KMS-11 (cell line): ENCODE measurements at regions not wholly inside any gene's neighbourhood (a gene's known extent, or its start where the extent isn't known, plus 50 kb on each side); places are given as distances from the start of the nearest gene placed in this dataset.

Source experiments
- H2AFZ ChIP-seq: fragments of 200-600 bp; sonication (generic); 2 replicates; pipeline ENCODE4 v1.6.1; 2016; ENCODE audit warnings: antibody characterized with exemption, mixed run types, low read depth
- H3K27ac ChIP-seq: fragments of 200-600 bp; sonication (generic); 2 replicates; pipeline ENCODE4 v1.6.1; 2016; ENCODE audit warnings: mild to moderate bottlenecking, mixed run types
- H3K27me3 ChIP-seq: fragments of 200-600 bp; sonication (generic); 2 replicates; pipeline ENCODE4 v1.6.1; 2017; ENCODE audit warnings: mild to moderate bottlenecking, low read depth, mixed run types, moderate library complexity; ENCODE audit not compliant: insufficient read depth
- H3K36me3 ChIP-seq: fragments of 200-600 bp; sonication (generic); 2 replicates; pipeline ENCODE4 v1.6.1; 2017; ENCODE audit warnings: mild to moderate bottlenecking, mixed run types; ENCODE audit not compliant: insufficient read depth
- H3K4me1 ChIP-seq: fragments of 200-600 bp; sonication (generic); 2 replicates; pipeline ENCODE4 v1.6.1; 2016; ENCODE audit warnings: mild to moderate bottlenecking, low read depth, mixed run types; ENCODE audit not compliant: poor library complexity, severe bottlenecking
- H3K4me2 ChIP-seq: fragments of 200-600 bp; sonication (generic); 2 replicates; pipeline ENCODE4 v1.7.0; 2016; ENCODE audit warnings: mild to moderate bottlenecking, mixed run types
- H3K4me3 ChIP-seq: fragments of 200-600 bp; sonication (generic); IDR thresholded peaks from 2 replicates; pipeline ENCODE4 v1.6.1; 2017; ENCODE audit warnings: low read depth, low read length, mixed read lengths; ENCODE audit not compliant: insufficient read depth
- H3K79me2 ChIP-seq: fragments of 200-600 bp; sonication (generic); 2 replicates; pipeline ENCODE4 v1.6.1; 2016; ENCODE audit warnings: low read depth, mixed run types; ENCODE audit not compliant: insufficient read depth
- H3K9ac ChIP-seq: fragments of 200-600 bp; sonication (generic); 2 replicates; pipeline ENCODE4 v1.6.1; 2016; ENCODE audit warnings: mild to moderate bottlenecking, mixed run types
- H4K20me1 ChIP-seq: fragments of 200-600 bp; sonication (generic); 2 replicates; pipeline ENCODE4 v1.6.1; 2016; ENCODE audit warnings: mild to moderate bottlenecking, mixed run types; ENCODE audit not compliant: insufficient read depth
- TF ChIP-seq, protein P1 (sequence below): fragments of 200-600 bp; sonication (generic); conservative IDR thresholded peaks from 2 replicates; pipeline ENCODE4 v1.6.1; 2017; ENCODE audit warnings: low read depth, mild to moderate bottlenecking, antibody characterized with exemption, low read length, moderate library complexity, mixed read lengths

DNA sequence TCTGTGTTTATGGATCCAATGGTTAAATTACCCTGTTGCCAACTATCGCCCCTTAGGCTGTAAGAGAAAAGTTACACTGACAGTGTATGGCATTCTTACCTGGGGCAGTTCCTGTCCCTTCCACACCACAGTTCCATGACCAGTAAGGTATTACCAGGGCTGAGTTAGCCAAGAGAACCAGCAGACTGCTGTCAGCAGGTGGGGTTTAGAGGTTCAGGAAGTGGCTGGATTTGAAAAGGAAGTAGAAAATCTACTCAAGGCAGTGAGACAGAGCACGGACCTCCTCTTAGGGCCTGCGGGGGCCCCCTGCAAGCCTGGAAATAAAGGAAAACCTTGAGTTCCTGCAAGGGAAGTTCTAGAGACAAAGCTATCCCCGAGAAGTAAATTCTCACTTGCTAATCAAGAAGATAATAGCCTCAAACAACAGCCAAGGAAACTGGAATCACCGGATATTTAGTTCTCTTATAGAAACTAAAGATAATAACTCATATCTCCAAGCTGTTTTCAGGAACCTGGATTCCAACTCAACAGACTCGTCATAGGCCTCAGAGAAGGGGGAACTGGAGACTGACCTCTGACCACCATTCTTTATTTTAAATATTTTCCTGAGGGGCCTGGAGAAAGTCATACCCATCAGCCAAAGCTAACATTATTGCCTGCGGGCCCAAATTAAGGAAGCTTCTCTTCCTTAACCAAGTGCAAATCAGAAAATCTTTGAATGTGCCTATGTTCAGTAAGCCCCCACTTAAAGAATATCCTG lies 161.7 kb downstream of the ANXA2 start:
- no peak overlapping the region for H3K9ac ChIP-seq
- no peaks in the 10 kb centered on the region for H3K27me3 ChIP-seq
- no peak overlapping the region for H2AFZ ChIP-seq
- H3K4me3 ChIP-seq, result no peak overlapping the region
- H3K27ac ChIP-seq, result no peak overlapping the region
- H3K79me2 ChIP-seq, result no peaks in the 10 kb centered on the region
- H3K36me3 ChIP-seq, result no peaks in the 10 kb centered on the region
- no peak overlapping the region for H3K4me2 ChIP-seq
- TF ChIP-seq, protein P1, sequence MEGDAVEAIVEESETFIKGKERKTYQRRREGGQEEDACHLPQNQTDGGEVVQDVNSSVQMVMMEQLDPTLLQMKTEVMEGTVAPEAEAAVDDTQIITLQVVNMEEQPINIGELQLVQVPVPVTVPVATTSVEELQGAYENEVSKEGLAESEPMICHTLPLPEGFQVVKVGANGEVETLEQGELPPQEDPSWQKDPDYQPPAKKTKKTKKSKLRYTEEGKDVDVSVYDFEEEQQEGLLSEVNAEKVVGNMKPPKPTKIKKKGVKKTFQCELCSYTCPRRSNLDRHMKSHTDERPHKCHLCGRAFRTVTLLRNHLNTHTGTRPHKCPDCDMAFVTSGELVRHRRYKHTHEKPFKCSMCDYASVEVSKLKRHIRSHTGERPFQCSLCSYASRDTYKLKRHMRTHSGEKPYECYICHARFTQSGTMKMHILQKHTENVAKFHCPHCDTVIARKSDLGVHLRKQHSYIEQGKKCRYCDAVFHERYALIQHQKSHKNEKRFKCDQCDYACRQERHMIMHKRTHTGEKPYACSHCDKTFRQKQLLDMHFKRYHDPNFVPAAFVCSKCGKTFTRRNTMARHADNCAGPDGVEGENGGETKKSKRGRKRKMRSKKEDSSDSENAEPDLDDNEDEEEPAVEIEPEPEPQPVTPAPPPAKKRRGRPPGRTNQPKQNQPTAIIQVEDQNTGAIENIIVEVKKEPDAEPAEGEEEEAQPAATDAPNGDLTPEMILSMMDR, result no peak
- H4K20me1 ChIP-seq, result no peaks in the 10 kb centered on the region
- no peaks in the 10 kb centered on the region for H3K4me1 ChIP-seq

DNA sequence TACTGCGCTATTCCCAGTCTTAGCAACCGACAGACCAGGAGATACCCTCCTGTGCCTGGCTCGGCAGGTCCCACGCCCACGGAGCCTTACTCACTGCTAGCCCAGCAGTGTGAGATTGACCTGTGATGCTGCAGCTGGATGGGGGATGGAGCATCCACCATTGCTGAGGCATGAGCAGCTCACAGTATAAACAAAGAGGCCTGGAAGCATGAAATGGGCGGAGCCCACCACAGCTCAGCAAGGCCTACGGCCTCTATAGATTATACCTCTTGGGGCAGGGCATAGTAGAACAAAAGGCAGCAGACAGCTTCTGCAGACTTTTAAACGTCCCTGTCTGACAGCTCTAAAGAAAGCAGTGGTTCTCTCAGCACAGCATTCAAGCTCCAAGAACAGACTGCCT lies 160.3 kb downstream of the ANXA2 start:
- no peaks in the 10 kb centered on the region for H4K20me1 ChIP-seq

DNA sequence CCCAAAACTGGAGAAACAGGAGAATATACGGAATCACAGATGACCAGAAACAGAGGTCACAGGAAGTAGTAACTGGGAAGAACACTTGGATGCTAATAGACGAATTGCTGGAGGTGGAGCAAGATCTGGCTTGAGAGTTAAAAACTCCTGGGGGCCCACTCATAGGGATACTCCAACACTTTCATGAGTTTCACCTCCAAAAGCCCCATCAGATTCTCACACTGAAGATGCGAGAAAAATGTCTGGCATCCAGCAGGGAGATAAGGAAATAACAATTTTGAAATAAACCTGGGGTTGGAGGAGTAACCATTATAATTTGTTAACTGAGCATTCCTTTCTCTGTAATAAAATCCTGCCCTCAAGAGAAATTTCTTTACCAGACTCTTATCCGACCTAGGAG lies 154.0 kb downstream of the ANXA2 start:
- H3K27me3 ChIP-seq, result no peaks in the 10 kb centered on the region
- H3K79me2 ChIP-seq, result no peaks in the 10 kb centered on the region
- H4K20me1 ChIP-seq, result no peaks in the 10 kb centered on the region
- H3K4me1 ChIP-seq, result no peaks in the 10 kb centered on the region
- no peak overlapping the region for H3K9ac ChIP-seq
- no peak overlapping the region for H3K4me3 ChIP-seq
- no peak overlapping the region for H2AFZ ChIP-seq
- H3K36me3 ChIP-seq, result no peaks in the 10 kb centered on the region
- H3K27ac ChIP-seq, result no peak overlapping the region
- no peak overlapping the region for H3K4me2 ChIP-seq
- TF ChIP-seq, protein P1, result no peak

More for the DNA sequence above, 160.3 kb downstream of the ANXA2 start:
- Histone ChIP-seq H2AFZ (no peak overlapping the region), H3K4me2 (no peak overlapping the region), H3K9ac (no peak overlapping the region), H3K4me1 (no peaks in the 10 kb centered on the region), H3K36me3 (no peaks in the 10 kb centered on the region), H3K79me2 (no peaks in the 10 kb centered on the region), H3K4me3 (no peak overlapping the region), H3K27ac (no peak overlapping the region), H3K27me3 (no peaks in the 10 kb centered on the region)
- TF ChIP-seq, protein P1, result no peak

- Histone ChIP-seq H3K27ac (no peak overlapping the region), H3K9ac (no peak overlapping the region), H3K4me2 (no peak overlapping the region), H3K4me1 (no peaks in the 10 kb centered on the region), H4K20me1 (no peaks in the 10 kb centered on the region), H3K4me3 (no peak overlapping the region), H2AFZ (no peak overlapping the region), H3K36me3 (no peaks in the 10 kb centered on the region), H3K79me2 (no peaks in the 10 kb centered on the region), H3K27me3 (no peaks in the 10 kb centered on the region)
- TF ChIP-seq, protein P1, result no peak
Measured at GRCh38 chr15:60244813-60245212, 153.0 kb downstream of the ANXA2 start.
